Adrenal gland (tissue), 9 donors: ENCODE measurements at regions not wholly inside any gene's neighbourhood (a gene's known extent, or its start where the extent isn't known, plus 50 kb on each side); places are given as distances from the start of the nearest gene placed in this dataset.

Experiments
- DNase-seq, 7 donors: peaks; one replicate each; pipeline ENCODE4 v3.0.0-alpha.2; 2019 to 2020
- H3K27ac ChIP-seq, 5 donors: fragments of 200-600 bp; sonication (generic) in 4 of 5; 1 replicate in 3 of 5; 2 replicates in 2 of 5; pipeline versions ENCODE4 v1.5.1 to v1.8.0; 2016 to 2020; ENCODE audit warnings: mild to moderate bottlenecking in 1 of 5
- H3K27me3 ChIP-seq: fragments of 200-600 bp; 2 replicates; pipeline ENCODE4 v1.8.0; 2021
- H3K36me3 ChIP-seq, 2 donors: fragments of 200-600 bp; replicated peaks in 1 of 2; 1 replicate in 1 of 2; 2 replicates in 1 of 2; pipeline versions ENCODE4 v1.5.1 to v1.8.0; 2018 to 2022
- H3K4me1 ChIP-seq, 2 donors: fragments of 200-600 bp; replicated peaks in 1 of 2; 1 replicate in 1 of 2; 2 replicates in 1 of 2; pipeline versions ENCODE4 v1.5.1 to v1.8.0; 2018 to 2021
- H3K4me3 ChIP-seq, 4 donors: fragments of 200-600 bp; sonication (generic) in 3 of 4; one replicate each; pipeline ENCODE4 v1.5.1; 2016 to 2018
- H3K9me3 ChIP-seq, 3 donors: fragments of 200-600 bp; sonication (generic) in 1 of 3; replicated peaks in 1 of 3; 1 replicate in 2 of 3; 2 replicates in 1 of 3; pipeline versions ENCODE4 v1.5.1 to v1.8.0; 2016 to 2021
- POLR2A ChIP-seq, 2 donors: fragments of 450-650 bp; IDR thresholded peaks; one replicate each; pipeline ENCODE4 v1.6.1; 2017; ENCODE audit warnings: antibody characterized with exemption in 2 of 2, mild to moderate bottlenecking in 2 of 2, moderate library complexity in 1 of 2
- WGBS, 4 donors: extraction: QIAGEN DNeasy Blood & Tissue Kit in 2 of 4; methylation state at CpG; one replicate each; pipeline versions ENCODE4 v1.1.5 to v1.1.7; 2013 to 2017; 5-methylcytosine and 5-hydroxymethylcytosine counted together
- intact Hi-C, 2 donors: fragments of 100-400 bp; cut with DNase I; formaldehyde crosslinking; loops; one replicate each; pipeline versions ENCODE4 v1.14.1 to v1.15.0; 2022 to 2023
- TF ChIP-seq, protein P1 (sequence below), 6 experiments: fragments of 450-650 bp in 4 of 6; fragments of 200-600 bp in 2 of 6; sonication (generic) in 1 of 6; IDR thresholded peaks; 1 replicate in 5 of 6; 2 replicates in 1 of 6; pipeline versions ENCODE4 v1.5.1 to v1.8.0; 2016 to 2021; ENCODE audit warnings: antibody characterized with exemption in 6 of 6, mild to moderate bottlenecking in 2 of 6, moderate library complexity in 1 of 6
- donor health status: healthy with polysubstance abuse.
- donor health status: Bipolar disorder and iron deficiency.
- donor health status: DM: yes; HTN: yes; CAD: no.
- donor health status: DM: no; HTN: no; CAD: no.
- donor health status: DM: no; HTN: no; CAD: no.

GRCh38 chr10:31678575-31679516 lies 249.8 kb downstream of the ARHGAP12 start:
- no peaks in the 10 kb centered on the region for H3K4me1 ChIP-seq
- no peak for DNase-seq
- H3K4me3 ChIP-seq, result no peak overlapping the region
- no peaks in the 10 kb centered on the region for H3K36me3 ChIP-seq
- TF ChIP-seq, protein P1, sequence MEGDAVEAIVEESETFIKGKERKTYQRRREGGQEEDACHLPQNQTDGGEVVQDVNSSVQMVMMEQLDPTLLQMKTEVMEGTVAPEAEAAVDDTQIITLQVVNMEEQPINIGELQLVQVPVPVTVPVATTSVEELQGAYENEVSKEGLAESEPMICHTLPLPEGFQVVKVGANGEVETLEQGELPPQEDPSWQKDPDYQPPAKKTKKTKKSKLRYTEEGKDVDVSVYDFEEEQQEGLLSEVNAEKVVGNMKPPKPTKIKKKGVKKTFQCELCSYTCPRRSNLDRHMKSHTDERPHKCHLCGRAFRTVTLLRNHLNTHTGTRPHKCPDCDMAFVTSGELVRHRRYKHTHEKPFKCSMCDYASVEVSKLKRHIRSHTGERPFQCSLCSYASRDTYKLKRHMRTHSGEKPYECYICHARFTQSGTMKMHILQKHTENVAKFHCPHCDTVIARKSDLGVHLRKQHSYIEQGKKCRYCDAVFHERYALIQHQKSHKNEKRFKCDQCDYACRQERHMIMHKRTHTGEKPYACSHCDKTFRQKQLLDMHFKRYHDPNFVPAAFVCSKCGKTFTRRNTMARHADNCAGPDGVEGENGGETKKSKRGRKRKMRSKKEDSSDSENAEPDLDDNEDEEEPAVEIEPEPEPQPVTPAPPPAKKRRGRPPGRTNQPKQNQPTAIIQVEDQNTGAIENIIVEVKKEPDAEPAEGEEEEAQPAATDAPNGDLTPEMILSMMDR (IDR thresholded peaks at IDR 0.05), result no peak
- no peak for TF ChIP-seq POLR2A (IDR thresholded peaks at IDR 0.05)
- H3K27ac ChIP-seq, result no peak overlapping the region
- peaks cover 0 to 4% (median 0%) of the 10 kb centered on the region in 3 donors for H3K9me3 ChIP-seq
- H3K27me3 ChIP-seq, result no peaks in the 10 kb centered on the region
- 69 to 76% (median 73%) methylated on average over 20 of the region's 20 CpGs for WGBS, 4 donors
- intact Hi-C loops, result no loop called here

DNA sequence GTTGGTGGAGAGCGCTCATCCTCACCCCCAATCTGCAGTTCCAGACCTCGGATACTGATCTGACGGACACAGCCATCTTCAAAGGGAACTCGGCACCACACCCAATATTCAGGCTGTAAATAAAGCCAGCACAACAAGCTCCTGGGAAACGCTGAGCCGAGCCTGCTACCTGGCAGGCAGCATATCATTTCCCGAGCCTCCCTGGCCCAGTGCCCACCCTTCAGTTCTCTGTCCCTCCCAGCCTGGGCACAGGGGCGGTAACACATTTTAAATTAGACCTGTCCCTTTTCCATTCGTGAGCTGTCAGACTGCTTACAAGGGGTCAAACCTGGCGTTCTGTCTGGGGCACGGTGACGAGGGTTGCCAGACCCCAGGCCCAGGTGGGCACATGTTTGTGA lies 250.5 kb downstream of the ARHGAP12 start:
- Histone ChIP-seq H3K9me3 (peaks cover 0 to 4% (median 0%) of the 10 kb centered on the region in 3 donors), H3K4me3 (no peak overlapping the region), H3K4me1 (no peaks in the 10 kb centered on the region), H3K36me3 (no peaks in the 10 kb centered on the region), H3K27me3 (no peaks in the 10 kb centered on the region), H3K27ac (no peak overlapping the region)
- WGBS, 4 donors, result 62 to 73% (median 70%) methylated on average over 12 of the region's 12 CpGs
- intact Hi-C loops, result no loop called here
- TF ChIP-seq, protein P1 (IDR thresholded peaks at IDR 0.05), result no peak
- no peak for TF ChIP-seq POLR2A (IDR thresholded peaks at IDR 0.05)
- DNase-seq, result no peak

DNA sequence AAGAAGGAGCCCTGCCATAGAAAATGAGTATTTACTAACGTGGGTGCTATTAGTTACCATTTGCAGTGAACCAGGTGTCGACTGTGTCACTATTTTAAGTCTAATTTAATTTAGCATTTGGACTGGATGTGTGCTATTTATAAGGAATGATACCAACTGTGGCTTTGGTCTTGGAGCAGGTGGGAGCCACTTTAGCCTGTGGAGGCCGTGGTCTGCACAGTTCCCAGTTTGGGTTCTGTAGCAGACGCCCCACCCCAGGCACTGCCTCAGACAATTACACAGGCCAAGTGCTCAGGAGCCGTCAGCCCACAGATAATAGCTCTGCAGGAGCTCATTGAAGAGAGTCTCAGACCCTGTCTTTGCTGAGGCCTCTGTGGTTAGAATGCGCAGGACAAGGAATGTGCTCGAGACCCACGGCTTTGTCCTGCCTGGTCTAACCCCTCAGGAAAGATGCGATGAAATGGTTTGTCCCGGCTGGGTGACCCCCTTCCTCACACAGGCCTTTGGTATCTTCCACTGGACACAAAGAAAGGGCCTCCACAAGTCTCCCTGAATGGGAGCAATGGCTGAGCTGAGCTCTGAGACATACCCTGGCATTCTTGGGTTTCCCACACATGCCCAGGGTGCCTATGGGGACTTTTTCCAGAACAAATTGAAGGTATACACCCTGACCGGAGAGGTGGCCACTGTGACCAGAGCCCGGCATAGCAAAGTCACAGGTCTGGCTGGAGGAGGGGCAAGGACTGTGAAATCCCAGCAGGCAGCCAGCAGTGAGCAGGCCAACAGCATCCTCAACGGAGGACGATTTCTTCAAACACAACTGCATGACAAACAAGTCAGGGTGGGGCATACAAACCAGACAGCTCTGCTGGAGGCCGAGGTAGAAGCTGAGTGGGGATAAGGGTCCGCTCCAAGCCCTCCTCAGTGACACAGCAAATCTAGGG lies 251.2 kb downstream of the ARHGAP12 start:
- WGBS, 4 donors, result 71 to 81% (median 79%) methylated on average over 15 to 16 of the region's 16 CpGs
- Histone ChIP-seq H3K4me3 (no peak overlapping the region), H3K4me1 (no peaks in the 10 kb centered on the region), H3K36me3 (no peaks in the 10 kb centered on the region), H3K27ac (no peak overlapping the region), H3K9me3 (peaks cover 0 to 4% (median 0%) of the 10 kb centered on the region in 3 donors), H3K27me3 (no peaks in the 10 kb centered on the region)
- intact Hi-C loops, result no loop called here
- no peak for DNase-seq
- TF ChIP-seq, protein P1 (IDR thresholded peaks at IDR 0.05), result no peak
- TF ChIP-seq POLR2A (IDR thresholded peaks at IDR 0.05), result no peak

DNA sequence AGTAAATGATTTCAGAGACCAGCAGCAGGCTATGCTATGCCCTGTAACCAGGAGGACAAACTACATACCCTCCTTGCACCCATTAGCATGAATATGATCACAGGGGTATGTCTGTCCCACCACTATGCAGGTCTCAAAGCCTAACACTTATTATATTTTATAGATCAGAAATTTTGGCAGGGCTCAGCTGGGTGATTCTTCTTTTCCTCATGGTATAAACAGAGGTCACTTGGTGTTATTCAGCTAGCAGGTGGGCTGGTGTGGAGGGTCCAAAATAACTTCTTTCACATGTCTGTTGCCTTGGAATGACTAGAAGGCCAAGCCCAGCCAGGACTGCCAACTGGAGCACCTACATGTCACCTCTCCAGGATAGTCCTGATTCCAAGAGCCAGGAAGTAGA lies 252.9 kb downstream of the ARHGAP12 start:
- H3K9me3 ChIP-seq, result peaks cover 0 to 4% (median 0%) of the 10 kb centered on the region in 3 donors
- TF ChIP-seq, protein P1 (IDR thresholded peaks at IDR 0.05), result no peak
- TF ChIP-seq POLR2A (IDR thresholded peaks at IDR 0.05), result no peak
- no peak overlapping the region for H3K27ac ChIP-seq
- DNase-seq, result no peak
- no peak overlapping the region for H3K4me3 ChIP-seq
- no peaks in the 10 kb centered on the region for H3K36me3 ChIP-seq
- intact Hi-C loops, result no loop called here
- no peaks in the 10 kb centered on the region for H3K4me1 ChIP-seq
- no peaks in the 10 kb centered on the region for H3K27me3 ChIP-seq
